ENCODE measurements at regions not wholly inside any gene's neighbourhood (a gene's known extent, or its start where the extent isn't known, plus 50 kb on each side); places are given as distances from the start of the nearest gene placed in this dataset.

- H3K9ac ChIP-seq (ENCODE audit: insufficient read depth, low read length, poor library complexity, severe bottlenecking): no peak overlapping the region
- no peaks in the 10 kb centered on the region for H3K36me3 Mint-ChIP-seq
- no peak overlapping the region for H3K4me3 Mint-ChIP-seq
These were observed 1139.4 kb upstream of the GYPC start for GRCh38 chr2:125516496-125517109.

GRCh38 chr2:125526093-125526492 lies 1129.9 kb upstream of the GYPC start:
- Mint-ChIP-seq H3K4me1 (no peaks in the 10 kb centered on the region), H3K4me3 (no peak overlapping the region), H3K27ac (no peak overlapping the region), H3K9me3 (peaks cover 0 to 2% (median 0%) of the 10 kb centered on the region in 7 donors), H3K36me3 (no peaks in the 10 kb centered on the region), H3K27me3 (ENCODE audit: low read depth in 3 of 3) (peaks cover 0 to 1% (median 0%) of the 10 kb centered on the region in 3 donors)
- TF ChIP-seq CTCF (IDR thresholded peaks at IDR 0.05): no peak
- 78% methylated on average over 5 of the region's 5 CpGs for WGBS (ENCODE audit: insufficient coverage)
- Histone ChIP-seq H3K36me3 (replicated peaks in 1 of 2; ENCODE audit: control insufficient read depth in 1 of 2, insufficient read depth in 2 of 2, low read length in 2 of 2) (no peaks in the 10 kb centered on the region), H3K4me1 (ENCODE audit: control insufficient read depth in 1 of 2, insufficient read depth in 2 of 2, low read length in 2 of 2) (no peaks in the 10 kb centered on the region), H3K4me2 (replicated peaks; ENCODE audit: extremely low read depth, low read length, poor library complexity, severe bottlenecking) (no peak overlapping the region), H3K79me2 (ENCODE audit: insufficient read depth, low read length) (no peaks in the 10 kb centered on the region), H3K4me3 (replicated peaks in 1 of 3; ENCODE audit: low read depth in 2 of 3, low read length in 3 of 3) (no peak overlapping the region), H3K27ac (ENCODE audit: low read depth in 1 of 2, low read length in 2 of 2) (no peak overlapping the region), H2AFZ (ENCODE audit: insufficient read depth, low read depth, low read length, poor library complexity, severe bottlenecking) (no peak overlapping the region), H3K27me3 (ENCODE audit: control insufficient read depth in 2 of 2, insufficient read depth in 2 of 2, low read length in 2 of 2) (no peaks in the 10 kb centered on the region), H3K9ac (ENCODE audit: insufficient read depth, low read length, poor library complexity, severe bottlenecking) (no peak overlapping the region), H4K20me1 (ENCODE audit: insufficient read depth, low read length) (no peaks in the 10 kb centered on the region), H3K9me3 (replicated peaks in 1 of 2; ENCODE audit: control insufficient read depth in 1 of 2, insufficient read depth in 1 of 2, low read length in 2 of 2) (no peaks in the 10 kb centered on the region)
- intact Hi-C loops (cut with micrococcal nuclease): no loop called here
- DNase-seq: no peak

More at GRCh38 chr2:125516496-125517109, 1139.4 kb upstream of the GYPC start:
- Histone ChIP-seq H3K9me3 (replicated peaks in 1 of 2; ENCODE audit: control insufficient read depth in 1 of 2, insufficient read depth in 1 of 2, low read length in 2 of 2) (peaks cover 0 to 5% of the 10 kb centered on the region in 2 donors), H4K20me1 (ENCODE audit: insufficient read depth, low read length) (no peaks in the 10 kb centered on the region), H3K4me1 (ENCODE audit: control insufficient read depth in 1 of 2, insufficient read depth in 2 of 2, low read length in 2 of 2) (no peaks in the 10 kb centered on the region), H2AFZ (ENCODE audit: insufficient read depth, low read depth, low read length, poor library complexity, severe bottlenecking) (no peak overlapping the region), H3K4me3 (replicated peaks in 1 of 3; ENCODE audit: low read depth in 2 of 3, low read length in 3 of 3) (no peak overlapping the region), H3K4me2 (replicated peaks; ENCODE audit: extremely low read depth, low read length, poor library complexity, severe bottlenecking) (no peak overlapping the region), H3K27ac (ENCODE audit: low read depth in 1 of 2, low read length in 2 of 2) (no peak overlapping the region), H3K79me2 (ENCODE audit: insufficient read depth, low read length) (no peaks in the 10 kb centered on the region), H3K27me3 (ENCODE audit: control insufficient read depth in 2 of 2, insufficient read depth in 2 of 2, low read length in 2 of 2) (no peaks in the 10 kb centered on the region), H3K36me3 (replicated peaks in 1 of 2; ENCODE audit: control insufficient read depth in 1 of 2, insufficient read depth in 2 of 2, low read length in 2 of 2) (no peaks in the 10 kb centered on the region)
- TF ChIP-seq CTCF (IDR thresholded peaks at IDR 0.05): peak; percentile 28
- Mint-ChIP-seq H3K4me1 (no peaks in the 10 kb centered on the region), H3K9me3 (peaks cover 0 to 6% (median 4%) of the 10 kb centered on the region in 7 donors), H3K27ac (no peak overlapping the region), H3K27me3 (ENCODE audit: low read depth in 3 of 3) (peaks cover 1 to 2% (median 1%) of the 10 kb centered on the region in 3 donors)
- intact Hi-C loops (cut with micrococcal nuclease): no loop called here
- no peak for DNase-seq
- 50% methylated on average over 1 of the region's 3 CpGs for WGBS (ENCODE audit: insufficient coverage)
